WI38 (cell line): ENCODE measurements at regions not wholly inside any gene's neighbourhood (a gene's known extent, or its start where the extent isn't known, plus 50 kb on each side); places are given as distances from the start of the nearest gene placed in this dataset.

Experiments
- H3K4me3 ChIP-seq: 2 replicates; pipeline ENCODE4 v1.5.1; 2011; ENCODE audit warnings: low read depth, mild to moderate bottlenecking, control low read depth, low read length
- TF ChIP-seq, protein P1 (sequence below): IDR thresholded peaks from 2 replicates; pipeline ENCODE4 v1.5.1; 2012; ENCODE audit warnings: low read depth, mild to moderate bottlenecking, control low read depth, low read length

GRCh38 chr6:17021539-17021889 lies 80.3 kb upstream of the STMND1 start:
- TF ChIP-seq, protein P1, sequence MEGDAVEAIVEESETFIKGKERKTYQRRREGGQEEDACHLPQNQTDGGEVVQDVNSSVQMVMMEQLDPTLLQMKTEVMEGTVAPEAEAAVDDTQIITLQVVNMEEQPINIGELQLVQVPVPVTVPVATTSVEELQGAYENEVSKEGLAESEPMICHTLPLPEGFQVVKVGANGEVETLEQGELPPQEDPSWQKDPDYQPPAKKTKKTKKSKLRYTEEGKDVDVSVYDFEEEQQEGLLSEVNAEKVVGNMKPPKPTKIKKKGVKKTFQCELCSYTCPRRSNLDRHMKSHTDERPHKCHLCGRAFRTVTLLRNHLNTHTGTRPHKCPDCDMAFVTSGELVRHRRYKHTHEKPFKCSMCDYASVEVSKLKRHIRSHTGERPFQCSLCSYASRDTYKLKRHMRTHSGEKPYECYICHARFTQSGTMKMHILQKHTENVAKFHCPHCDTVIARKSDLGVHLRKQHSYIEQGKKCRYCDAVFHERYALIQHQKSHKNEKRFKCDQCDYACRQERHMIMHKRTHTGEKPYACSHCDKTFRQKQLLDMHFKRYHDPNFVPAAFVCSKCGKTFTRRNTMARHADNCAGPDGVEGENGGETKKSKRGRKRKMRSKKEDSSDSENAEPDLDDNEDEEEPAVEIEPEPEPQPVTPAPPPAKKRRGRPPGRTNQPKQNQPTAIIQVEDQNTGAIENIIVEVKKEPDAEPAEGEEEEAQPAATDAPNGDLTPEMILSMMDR: no peak

DNA sequence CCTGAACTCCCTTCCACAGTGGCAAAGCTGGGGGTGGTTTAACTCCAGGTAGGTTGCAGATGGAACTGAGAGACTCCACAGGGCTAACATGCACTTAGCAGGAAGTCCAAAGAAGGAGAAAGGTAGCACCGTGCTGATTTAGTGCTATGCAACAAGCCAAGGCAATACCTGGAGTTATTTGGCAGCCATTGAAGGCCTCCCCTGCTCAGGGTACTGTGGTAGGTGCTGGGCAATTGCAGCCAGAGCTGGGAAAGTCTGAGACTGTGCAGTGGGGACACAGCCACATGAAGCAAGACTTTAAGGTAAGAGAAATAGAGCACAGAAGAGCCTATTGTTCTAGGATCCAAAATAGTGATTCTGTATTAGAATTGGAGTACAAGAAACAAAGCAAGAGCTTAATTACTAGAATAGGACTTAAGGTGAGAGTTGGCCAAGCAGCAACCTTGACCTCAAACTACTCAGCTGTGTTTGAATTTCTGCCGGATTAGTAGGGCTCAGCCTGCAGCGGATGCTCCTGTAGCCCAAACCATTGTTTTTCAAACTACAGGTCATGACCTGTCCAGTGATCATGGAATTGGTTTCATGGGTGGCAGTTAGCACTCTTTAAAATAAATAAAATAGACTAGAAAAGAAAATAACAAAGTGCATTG lies 80.8 kb upstream of the STMND1 start:
- no peak overlapping the region for H3K4me3 ChIP-seq
- TF ChIP-seq, protein P1: no peak

More at GRCh38 chr6:17021539-17021889, 80.3 kb upstream of the STMND1 start:
- no peak overlapping the region for H3K4me3 ChIP-seq

DNA sequence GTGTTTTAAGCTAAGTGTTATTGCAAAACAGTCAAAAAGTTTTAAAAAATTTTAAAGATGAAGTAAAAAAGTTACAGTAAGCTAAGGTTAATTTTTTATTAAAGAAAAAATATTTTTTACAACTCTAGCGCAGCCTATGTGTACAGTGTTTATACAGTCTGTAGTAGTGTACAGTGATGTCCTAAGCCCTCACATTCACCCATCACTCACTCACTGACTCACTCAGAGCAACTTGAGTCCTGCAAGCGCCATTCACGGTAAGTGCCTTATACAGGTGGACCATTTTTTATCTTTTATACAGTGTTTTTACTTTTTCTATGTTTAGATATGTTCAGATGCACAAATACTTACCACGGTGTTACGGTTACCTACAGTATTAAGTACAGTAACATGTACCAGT lies 83.4 kb upstream of the STMND1 start:
- H3K4me3 ChIP-seq: no peak overlapping the region
- TF ChIP-seq, protein P1: no peak

DNA sequence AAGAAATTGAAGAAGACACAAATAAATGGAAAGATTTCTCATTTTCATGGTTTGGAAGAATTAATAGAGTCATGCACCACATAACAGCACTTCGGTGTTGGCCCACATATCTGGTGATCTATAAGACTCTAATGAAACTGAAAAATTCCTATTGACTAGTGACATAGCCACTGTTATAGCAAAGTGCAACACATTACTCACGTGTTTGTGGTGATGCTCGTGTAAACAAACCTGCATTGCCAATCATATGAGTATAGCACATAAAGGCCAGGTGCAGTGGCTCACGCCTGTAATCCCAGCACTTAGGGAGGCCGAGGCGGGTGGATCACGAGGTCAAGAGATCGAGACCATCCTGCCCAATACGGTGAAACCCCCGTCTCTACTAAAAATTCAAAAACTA lies 84.4 kb upstream of the STMND1 start:
- TF ChIP-seq, protein P1: no peak
- H3K4me3 ChIP-seq: no peak overlapping the region

- TF ChIP-seq, protein P1: no peak
- H3K4me3 ChIP-seq: no peak overlapping the region
Observed at GRCh38 chr6:17015551-17016381, 86.1 kb upstream of the STMND1 start.

DNA sequence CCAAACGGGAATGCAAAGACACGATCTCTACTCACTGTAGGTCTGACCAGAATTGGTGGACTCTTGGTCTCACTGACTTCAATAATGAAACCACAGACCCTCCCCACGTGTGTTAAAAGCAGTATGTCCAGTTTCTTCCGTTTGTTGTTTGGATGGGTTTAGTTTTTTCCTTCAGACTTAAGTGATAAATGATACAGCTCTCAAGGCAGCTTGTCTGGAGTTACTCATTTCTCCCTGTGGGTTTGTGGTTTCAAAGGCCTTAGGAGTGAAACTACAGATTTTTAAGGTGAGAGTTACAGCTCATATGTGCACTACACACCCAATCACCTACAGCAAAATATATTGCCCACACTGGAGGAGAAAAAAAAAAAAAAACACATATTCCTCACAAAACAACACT lies 86.7 kb upstream of the STMND1 start:
- TF ChIP-seq, protein P1: no peak
- no peak overlapping the region for H3K4me3 ChIP-seq

- TF ChIP-seq, protein P1: no peak
- H3K4me3 ChIP-seq: no peak overlapping the region
Observed at GRCh38 chr6:17013701-17014100, 88.1 kb upstream of the STMND1 start.
